ENCODE measurements at regions not wholly inside any gene's neighbourhood (a gene's known extent, or its start where the extent isn't known, plus 50 kb on each side); places are given as distances from the start of the nearest gene placed in this dataset.
"Not testable (repeated sequence)": the region's sequence is repeated elsewhere in the genome, so short reads cannot be mapped to it uniquely, and the experiment has no call there.

DNA sequence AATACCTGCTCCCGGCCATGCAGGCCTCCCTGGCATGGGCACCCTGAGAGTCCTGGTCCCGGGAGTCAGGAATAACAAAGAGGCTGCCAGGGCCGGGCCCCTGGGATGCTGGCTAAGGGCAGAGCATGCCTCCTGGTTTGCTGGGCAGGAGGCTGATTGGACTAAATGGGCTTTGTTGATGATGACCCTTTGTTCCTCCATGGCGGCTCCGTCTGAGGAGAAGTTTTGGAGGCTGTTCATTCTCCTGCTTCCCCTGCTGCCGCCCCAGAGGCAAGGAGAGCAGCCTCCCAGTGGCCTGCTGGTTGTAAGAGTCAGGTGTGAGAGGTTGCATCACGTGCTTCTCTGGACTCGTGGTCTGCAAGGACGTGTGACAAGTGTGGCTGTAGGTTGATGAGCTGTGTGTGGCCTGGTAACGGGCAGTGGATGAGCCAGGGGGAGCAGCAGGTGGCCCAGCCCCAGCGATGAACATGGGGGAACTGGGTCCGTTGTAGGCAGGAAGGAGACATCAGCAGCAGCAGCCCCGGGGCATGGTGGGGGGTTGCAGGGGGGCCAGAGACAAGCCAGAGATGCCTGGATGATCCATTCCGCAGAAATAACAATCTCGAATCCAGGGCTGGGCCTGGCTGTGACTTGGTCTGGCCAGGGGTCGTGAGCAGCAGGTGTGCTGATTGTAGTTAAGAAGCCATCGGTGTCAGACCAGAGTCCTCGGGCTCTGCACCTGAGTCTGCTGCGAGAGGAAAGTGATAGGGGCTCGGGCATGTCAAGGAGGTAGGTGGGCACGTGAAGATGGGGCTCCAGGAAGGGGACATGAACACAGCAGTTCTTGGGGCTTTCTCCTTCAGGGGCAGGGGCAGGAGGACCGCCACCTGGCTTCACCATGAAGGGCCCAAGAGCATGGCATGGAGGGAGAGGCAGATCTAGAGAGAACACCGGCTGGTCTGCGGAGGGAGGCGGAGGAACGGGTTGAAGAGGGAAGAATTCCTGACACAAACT is 101.4 kb downstream of the TNFRSF13B start:
- no peak for DNase-seq (ENCODE audit: low read depth in 2 of 2)

- DNase-seq (ENCODE audit: low read depth in 2 of 2): not testable (repeated sequence)
These were observed 102.2 kb downstream of the TNFRSF13B start for GRCh38 chr17:16869531-16870252.

GRCh38 chr17:16868616-16869015 is 103.3 kb downstream of the TNFRSF13B start:
- DNase-seq (ENCODE audit: low read depth in 2 of 2): not testable (repeated sequence)

DNA sequence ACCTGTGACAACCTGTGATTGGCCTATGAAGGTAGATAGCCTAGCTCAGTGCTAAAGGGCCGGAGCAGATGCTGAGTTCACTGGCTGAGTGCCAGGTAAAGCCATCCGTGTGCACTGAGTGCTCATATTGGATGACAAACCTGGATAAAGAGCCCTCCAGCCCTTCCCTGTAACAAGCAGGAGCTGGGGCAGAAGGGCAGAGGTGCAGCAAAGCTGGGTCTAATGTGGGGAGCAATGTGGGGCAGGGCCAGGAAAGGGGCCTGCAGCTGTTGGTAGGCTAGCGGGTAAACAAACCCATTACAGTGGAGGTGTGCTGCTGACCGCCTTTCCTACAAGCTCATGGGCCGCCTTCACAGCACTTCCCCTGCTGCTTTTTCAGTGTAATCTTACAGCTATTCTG is 104.4 kb downstream of the TNFRSF13B start:
- not testable (repeated sequence) for DNase-seq (ENCODE audit: low read depth in 2 of 2)

- DNase-seq (ENCODE audit: low read depth in 2 of 2): not testable (repeated sequence)
These were observed 105.1 kb downstream of the TNFRSF13B start for GRCh38 chr17:16866841-16867240.

GRCh38 chr17:16866436-16866835 is 105.5 kb downstream of the TNFRSF13B start:
- DNase-seq (ENCODE audit: low read depth in 2 of 2): no peak

DNA sequence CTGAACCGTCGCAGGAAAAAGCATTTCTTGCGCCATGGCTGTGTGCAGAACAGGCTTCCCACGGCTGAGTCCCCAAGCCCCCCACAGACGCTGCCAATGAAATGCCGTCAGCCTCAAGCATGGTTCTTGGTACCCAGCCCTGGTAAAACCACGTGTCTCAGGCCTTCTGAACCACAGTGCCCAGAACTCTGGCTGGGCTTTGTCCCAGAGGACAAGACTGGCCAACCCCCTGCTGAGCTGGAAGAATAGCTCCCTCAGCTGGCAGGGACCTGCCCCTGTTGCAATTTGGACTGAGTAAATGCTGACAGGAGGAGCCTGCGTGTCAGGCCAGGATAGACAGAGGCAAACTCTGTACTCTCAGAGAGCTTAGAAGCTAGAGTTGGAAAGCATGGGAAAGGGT is 106.2 kb downstream of the TNFRSF13B start:
- DNase-seq (ENCODE audit: low read depth in 2 of 2): not testable (repeated sequence)

DNA sequence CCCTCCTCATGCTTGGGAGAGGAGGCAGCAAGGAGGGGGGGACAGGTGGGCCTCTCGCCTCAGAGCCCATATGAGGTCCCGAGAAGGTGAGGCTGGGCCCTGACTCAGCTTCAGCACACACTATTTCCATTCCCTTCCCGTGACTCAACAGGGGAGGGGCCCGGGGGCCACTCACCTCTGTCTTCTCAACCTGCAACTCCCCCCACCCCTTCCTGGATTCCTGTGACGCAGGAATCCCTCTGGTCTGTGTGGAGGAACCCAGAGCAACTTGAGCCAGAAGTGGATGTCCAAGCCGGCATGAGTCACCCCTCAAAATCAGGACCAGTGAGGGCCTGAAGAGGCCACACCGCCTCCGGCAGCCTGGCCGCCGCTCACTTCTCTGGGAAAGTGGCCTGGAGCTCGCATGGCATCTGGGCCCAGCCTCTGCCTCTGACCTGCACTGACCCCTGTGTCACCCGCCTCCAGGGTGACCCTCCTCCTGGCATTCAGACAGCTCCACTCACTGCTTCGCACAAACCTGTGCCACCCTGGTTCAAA is 106.8 kb downstream of the TNFRSF13B start:
- not testable (repeated sequence) for DNase-seq (ENCODE audit: low read depth in 2 of 2)

GRCh38 chr17:16864462-16865076 is 107.3 kb downstream of the TNFRSF13B start:
- DNase-seq (ENCODE audit: low read depth in 2 of 2): not testable (repeated sequence)

GRCh38 chr17:16861152-16861551 is 110.8 kb downstream of the TNFRSF13B start:
- DNase-seq (ENCODE audit: low read depth in 2 of 2): not testable (repeated sequence)

- DNase-seq (ENCODE audit: low read depth in 2 of 2): not testable (repeated sequence)
These were observed 111.5 kb downstream of the TNFRSF13B start for GRCh38 chr17:16860467-16860866.

GRCh38 chr17:16859515-16859914 is 112.4 kb downstream of the TNFRSF13B start:
- DNase-seq (ENCODE audit: low read depth in 2 of 2): not testable (repeated sequence)

GRCh38 chr17:16857746-16858145 is 114.2 kb downstream of the TNFRSF13B start:
- not testable (repeated sequence) for DNase-seq (ENCODE audit: low read depth in 2 of 2)

GRCh38 chr17:16856846-16857245 is 115.1 kb downstream of the TNFRSF13B start:
- DNase-seq (ENCODE audit: low read depth in 2 of 2): not testable (repeated sequence)

- DNase-seq (ENCODE audit: low read depth in 2 of 2): not testable (repeated sequence)
These were observed 115.7 kb downstream of the TNFRSF13B start for GRCh38 chr17:16856171-16856570.

DNA sequence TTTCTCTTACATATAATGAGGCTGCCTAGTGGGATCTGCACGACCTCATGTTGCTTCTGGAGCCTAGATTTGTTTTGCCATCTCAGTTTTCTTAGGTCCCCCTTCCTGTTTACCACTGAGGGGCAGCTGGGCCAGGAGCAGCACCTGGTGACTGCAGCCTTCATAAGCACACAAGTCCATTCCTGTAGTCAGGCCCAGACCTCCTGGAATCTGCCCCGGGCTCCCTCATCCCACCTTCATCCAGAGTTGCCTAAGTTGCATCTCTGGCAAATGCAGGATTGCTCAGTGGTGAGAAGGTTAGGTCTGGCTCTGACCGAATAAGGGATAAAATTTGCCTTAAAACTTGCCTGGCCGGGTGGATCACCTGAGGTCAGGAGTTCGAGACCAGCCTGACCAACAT is 117.3 kb downstream of the TNFRSF13B start:
- not testable (repeated sequence) for DNase-seq (ENCODE audit: low read depth in 2 of 2)

- no peak for DNase-seq (ENCODE audit: low read depth in 2 of 2)
These were observed 118.1 kb downstream of the TNFRSF13B start for GRCh38 chr17:16853661-16854320.

DNA sequence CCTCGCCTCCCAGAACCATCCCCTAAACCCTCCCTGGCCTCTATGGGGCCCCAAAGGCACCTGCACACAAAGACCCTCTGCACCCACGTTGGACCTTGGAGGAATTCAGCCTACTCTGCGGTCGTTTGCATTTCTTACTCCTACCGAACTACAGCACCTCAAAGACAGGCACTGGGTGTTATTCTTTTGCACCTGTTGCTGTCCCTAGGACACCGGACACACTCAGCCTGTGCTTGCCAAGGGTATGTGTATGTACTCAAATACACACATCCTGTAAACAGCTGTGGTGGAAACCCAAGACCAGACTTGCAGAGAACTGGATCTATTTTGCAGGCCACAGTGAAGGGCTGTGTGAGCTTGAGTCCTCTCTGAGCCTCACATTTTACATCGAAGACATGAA is 122.1 kb downstream of the TNFRSF13B start:
- not testable (repeated sequence) for DNase-seq (ENCODE audit: low read depth in 2 of 2)

GRCh38 chr17:16848997-16849396 is 122.9 kb downstream of the TNFRSF13B start:
- not testable (repeated sequence) for DNase-seq (ENCODE audit: low read depth in 2 of 2)

DNA sequence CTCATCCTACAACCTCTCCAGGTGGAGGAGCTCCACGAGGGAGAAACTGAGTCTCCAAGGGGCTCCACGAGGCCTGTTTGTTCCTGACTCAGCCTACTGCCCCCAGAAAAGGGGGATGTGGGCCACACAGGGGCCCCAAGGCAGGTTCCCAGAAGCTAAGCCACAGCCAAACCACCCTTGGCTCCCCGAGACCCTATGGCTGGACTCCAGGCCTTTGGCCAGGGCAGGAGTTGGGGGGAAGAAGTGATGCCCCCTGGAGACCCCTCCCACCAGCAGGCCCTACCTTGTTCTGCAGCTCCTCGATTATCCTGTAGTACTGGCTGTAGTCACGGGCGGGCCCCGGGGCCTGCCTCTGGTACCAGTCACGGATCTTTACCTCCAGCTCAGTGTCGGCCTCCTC is 126.8 kb downstream of the TNFRSF13B start:
- DNase-seq (ENCODE audit: low read depth in 2 of 2): not testable (repeated sequence)

GRCh38 chr17:16844669-16845068 is 127.2 kb downstream of the TNFRSF13B start:
- not testable (repeated sequence) for DNase-seq (ENCODE audit: low read depth in 2 of 2)
